Ecto neural progenitor cell (in vitro differentiated cells): ENCODE measurements at regions not wholly inside any gene's neighbourhood (a gene's known extent, or its start where the extent isn't known, plus 50 kb on each side); places are given as distances from the start of the nearest gene placed in this dataset.
A peak's percentile ranks its signal among the peaks of the same experiment; 100 is the strongest.

Experiments used
- DNase-seq: peaks from one replicate; pipeline ENCODE4 v3.0.0-alpha.2; 2018; ENCODE audit warnings: low spot score

DNA sequence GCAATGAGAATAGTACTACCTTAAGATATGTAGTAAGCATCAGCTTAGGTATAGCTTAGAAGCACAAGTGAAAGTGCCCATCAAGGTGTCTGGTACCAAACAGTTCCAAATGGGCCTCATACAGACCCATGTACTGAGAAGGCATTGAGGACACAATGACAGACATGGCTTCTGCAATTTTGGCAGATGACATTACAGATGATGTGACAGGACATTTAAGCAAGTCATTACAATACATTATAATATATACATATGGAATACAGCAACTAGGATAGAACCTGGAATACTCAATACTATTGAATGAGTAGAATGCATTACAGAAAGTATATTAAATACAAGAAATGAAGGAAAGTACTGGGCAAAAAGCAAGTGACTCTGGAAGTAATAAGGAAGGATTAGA lies 256.4 kb downstream of the GXYLT1 start:
- no peak for DNase-seq

DNA sequence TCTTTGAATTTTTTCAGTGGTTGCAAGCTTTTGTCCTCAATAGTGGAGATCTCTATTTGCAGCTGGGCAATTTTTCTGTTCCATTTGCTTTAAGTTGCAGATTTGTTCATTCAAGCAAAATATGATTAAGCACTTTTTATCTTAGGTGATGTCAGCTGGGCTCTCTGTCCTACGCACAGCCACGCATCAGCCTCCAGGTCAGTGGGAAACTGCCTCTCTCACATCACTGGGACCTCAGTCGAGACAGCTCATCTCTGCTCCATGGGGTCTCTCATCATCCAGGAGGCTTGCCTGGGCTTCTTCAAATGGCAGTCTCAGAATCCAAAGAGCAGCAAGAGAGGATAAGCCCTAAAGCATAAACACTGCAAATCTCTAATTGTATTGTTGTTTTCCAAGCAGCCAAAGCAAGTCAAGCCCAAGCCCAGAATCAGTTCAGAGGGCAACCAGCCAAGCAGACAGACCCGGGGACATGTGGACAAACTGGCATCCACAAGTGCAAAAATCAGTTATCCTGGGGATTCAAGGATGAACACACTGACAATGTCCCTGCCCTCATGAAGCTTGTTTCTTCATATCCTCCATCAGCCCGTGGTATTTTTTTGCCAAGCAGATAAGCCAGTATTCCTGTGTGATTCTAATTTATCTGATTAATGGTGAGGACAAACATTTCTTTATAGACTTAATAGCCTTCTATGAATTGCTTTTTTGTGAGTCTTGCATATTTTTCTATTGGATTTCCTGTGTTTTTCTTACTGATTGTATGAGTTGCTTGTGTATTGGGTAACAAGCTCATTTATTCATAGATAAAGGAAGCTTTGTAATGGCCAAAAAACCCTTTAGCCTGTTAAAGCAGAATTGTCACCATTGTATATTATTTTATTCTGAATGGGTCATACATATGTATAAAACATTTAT lies 262.5 kb downstream of the GXYLT1 start:
- no peak for DNase-seq

DNA sequence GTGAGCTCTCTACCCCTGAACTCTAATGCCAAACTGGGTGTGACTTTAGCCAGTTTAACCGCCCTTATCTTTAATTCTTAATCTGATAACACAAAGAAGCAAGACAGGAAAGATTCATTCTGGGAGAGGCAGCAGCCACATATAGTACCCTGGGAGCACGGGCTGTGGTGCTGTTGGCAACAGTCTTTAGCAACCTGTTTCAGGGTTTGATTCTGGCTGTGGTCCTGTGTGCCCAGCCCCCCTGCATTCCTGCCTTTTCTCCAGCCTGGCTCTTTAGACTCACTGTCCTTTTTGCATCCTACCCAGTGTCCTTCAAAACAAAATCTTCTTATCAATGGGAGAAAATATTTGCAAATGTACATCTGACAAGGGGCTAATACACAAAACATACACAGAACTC lies 275.2 kb downstream of the GXYLT1 start:
- DNase-seq: no peak

DNA sequence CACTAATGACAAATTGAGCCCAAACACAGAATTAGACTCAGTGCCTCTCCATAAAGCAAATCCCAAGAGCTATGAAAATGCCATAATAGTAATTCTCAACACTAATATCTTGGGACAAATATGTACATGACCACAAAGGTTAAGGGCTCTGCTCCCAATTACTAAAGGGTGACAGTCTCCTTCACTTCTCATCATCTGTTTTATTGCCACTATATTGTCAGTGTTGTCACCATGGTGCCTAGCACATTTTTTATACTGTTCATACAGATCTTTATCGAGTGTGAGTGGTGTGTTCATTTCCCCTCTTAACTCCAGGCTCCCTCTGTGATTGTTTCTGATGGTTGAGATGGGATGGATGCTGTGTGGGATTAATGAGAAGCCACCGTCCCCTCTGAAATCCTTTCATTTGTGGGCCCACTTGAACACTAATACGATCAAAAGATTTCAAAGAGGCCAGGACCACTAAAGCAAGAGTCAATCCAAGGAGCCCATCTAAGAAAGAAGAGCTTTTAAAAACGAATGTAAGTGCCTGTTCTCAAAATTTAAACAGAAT lies 277.7 kb downstream of the GXYLT1 start:
- no peak for DNase-seq

DNA sequence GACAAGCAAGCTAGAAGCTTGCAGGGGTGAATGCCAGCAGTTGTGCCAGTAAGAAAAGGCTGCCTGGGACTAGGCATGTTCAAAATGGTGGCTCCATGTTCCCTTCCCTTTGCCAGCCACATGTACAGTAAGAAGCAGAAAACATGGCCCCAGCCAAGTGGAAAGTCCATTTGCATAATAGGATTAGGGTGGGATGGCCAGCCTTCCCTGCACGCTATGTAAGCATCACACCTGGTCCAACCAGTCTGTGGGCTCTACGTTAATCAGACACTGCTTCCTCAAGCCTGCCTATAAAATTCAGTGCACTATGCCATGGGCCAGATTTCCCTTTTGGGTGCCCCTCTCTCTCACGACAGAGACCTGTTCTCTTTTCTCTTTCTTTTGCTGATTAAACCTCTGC lies 288.4 kb downstream of the GXYLT1 start:
- DNase-seq: no peak

DNA sequence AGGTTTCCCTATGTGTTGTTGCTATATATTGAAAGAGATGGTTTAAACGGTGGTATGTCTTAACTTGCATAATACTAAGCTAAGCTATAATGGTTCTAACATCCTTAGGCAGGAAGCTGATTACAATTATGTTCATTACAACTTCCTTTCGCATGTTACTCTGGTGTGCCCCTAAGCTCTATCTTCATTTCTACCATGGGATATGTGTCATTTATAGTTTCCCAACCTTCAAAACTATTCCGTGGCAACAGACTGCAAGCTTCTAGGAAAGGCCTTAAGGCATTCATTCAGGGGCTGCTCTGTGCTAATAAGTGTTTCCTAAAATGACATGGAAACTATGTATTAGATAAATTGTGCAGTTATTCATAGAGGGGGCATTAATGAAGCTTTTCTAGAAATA lies 294.6 kb downstream of the GXYLT1 start:
- DNase-seq: no peak

DNA sequence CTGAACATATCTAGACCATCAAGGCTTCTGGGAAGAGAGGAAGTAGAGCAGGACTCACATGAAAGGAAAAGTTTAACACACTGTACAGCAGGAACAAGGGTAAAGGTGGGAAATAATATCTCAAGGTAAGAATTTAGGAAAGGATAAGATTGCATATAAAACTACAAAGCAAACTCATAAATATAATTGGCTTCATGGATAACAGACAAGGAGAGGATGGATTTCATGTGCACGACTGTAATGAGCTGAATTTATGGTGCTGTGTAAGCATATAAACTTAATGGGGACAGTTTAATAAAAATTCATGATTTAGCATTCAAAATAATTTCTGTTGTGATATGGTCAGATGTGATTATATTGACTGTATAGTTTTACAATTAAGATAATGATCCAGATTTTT lies 298.0 kb downstream of the GXYLT1 start:
- DNase-seq: no peak

DNA sequence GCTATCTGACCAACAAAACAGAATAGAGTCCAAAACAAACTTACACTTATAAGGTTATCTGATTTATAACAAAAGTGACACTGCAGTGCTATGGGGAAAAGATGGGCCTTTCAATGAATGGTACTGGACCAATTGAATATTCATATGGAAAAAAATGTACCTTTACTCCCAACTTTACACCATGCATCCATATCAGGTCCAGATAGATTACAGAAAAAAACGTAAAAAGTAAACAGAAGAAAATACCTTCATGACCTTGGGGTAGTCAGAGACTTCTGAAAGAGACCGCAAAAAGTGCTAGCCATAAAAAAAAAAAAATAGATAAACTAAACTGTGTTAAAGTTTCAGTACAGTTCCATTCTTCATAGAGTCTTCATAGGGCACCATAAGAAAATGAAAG lies 308.3 kb downstream of the GXYLT1 start:
- DNase-seq: no peak

DNA sequence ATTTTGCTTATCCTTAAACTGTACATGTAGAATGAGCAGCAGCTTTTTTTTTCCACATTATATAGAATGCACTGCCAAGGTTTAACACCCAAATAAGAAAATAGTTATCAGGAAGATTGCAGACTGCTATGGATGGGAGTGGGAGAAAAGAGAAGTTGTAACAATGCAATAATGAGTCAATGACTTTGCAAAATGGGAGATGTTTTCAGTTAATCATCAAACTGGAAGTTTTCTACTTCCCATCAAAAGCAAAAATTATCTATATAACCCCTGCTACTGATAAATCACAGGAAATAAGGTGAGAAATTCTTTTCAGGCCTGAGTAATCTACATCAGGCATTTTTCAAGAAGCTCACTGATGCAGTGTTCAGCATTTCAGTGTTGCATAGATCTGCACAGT lies 309.1 kb downstream of the GXYLT1 start:
- no peak for DNase-seq

DNA sequence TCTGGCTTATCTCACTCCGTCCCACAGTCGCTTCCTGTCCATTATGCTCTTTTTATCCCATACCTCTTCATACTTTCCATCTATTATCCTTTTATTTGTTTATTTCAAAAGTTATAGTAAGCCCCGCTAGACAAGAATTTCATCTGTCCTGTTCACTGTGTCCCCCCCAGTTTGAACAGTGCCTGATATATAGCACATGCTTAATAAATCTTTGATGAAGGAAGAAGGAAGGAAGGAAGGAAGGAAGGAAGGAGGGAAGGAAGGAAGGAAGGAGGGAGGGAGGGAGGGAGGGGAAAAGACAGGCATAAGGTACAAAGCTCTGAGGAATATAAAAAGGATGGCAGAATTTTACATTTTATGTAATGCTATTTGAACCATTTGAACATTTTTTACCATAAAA lies 324.7 kb downstream of the GXYLT1 start:
- DNase-seq: no peak

DNA sequence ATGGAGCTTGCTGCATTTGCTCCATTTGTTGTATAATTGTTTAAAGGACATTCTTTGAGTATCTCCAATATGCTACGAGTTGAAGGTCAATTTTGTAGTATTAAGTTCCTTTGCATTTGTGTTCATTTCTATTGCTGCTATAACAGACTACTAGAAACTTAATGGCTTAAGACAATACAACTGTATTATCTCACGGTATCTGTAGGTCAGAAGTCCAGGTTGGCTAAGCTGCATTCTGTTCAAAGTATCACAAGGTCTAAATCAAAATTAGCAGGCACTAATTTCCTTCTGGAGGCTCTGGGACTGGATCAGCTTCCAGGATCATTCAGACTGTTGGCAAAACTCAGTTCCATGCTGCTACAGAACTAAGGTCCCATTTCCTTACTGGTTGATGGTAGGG lies 340.6 kb downstream of the GXYLT1 start:
- DNase-seq: no peak

DNA sequence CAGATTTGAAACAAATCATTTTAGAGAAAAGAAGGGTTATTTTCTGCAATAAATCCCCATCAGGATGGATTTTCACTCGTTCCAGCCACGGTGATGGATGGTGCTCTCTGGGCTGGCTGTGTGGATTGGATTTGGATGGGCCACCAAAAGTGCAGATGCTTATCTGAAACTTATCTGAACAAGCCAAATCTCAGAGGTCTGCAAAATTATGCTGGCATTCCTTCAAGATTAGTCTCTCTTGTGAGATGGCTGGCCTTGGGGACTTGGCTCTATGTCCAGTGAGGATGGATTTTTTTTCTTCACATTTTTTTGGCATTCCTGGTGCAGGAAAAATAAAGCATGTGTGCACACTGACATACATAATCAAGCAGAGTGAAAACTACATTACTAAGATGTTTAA lies 341.9 kb downstream of the GXYLT1 start:
- no peak for DNase-seq

DNA sequence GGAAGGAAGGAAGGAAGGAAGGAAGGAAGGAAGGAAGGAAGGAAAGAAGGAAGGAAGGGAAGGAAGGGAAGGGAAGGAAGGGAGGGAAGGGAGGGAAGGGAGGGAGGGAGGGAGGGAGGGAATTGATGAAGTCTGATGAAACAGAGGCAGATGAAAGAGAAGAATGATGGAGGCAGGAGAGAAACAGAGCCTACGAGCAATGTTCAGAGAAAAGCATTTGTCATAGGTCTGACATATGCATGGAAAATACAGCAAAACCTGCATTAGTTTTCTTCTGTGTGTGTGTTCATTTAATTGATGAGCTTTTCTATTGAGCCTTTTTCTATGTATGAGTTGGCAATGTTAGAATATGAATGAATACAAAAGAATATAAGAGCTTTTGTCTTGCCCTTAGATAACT lies 343.4 kb downstream of the GXYLT1 start:
- DNase-seq: no peak

DNA sequence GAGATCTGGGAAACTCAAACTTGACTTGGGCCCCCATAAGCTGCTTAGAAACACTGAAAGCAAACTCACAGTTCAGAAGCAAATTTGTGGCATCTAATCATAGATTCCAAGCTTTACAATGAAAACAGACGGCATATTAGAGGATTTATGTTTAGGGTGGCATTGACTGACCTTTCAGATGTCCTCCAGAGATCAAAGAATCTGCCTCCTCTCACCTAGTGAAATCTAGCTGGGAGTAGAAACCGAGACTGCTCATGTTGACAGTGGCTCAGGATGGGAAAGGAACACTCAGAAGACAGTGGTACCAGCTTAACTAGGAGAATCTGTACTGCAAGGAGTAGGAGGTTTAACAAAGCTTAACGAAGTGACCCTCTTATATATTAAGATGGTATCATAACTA lies 345.0 kb downstream of the GXYLT1 start:
- DNase-seq: no peak

DNA sequence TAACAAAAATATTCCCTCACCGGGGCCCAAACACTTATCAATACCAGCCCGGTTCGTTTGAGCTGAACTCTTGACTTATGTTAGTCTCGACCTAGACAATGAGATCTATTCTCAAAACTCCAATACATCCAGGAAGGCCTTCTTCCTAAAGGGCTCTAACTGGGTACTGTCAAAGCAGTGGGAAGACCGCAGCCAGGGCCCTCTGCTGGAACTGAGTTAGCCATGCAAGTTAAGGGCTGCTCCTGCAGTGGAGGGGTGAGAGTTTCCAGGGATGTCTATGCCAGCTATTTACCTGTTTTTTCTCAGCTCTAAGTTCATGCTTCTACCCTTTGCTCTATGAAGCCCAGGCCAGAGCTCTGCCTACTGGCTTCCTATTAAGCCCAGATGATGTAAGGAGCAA lies 348.8 kb downstream of the GXYLT1 start:
- DNase-seq: peak; percentile 69

DNA sequence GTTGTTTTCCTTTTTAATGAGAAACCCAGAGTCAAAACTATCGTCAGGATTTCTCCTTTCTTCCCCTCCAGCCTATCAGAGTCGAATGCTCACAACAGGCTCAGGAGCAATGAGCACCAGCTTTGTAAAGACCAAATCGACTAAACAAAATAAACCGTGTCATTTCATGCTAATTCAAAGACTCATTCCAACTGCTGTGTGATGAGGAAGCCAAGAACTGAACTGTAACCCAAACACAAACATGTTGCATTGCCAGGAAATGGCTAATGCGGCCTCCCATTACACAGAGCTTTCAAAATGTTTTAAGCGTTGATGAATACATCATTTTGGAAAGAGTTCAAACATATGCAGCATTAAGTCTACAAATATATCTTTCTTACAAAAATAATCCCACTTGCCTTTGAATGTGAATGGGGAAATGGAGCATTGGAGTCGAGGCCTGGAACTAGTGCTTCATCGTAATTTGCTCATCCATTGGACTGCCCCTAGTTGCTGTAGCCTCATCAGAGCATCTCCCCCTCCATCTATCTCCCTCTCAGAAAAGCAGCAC lies 349.5 kb downstream of the GXYLT1 start:
- DNase-seq: no peak

DNA sequence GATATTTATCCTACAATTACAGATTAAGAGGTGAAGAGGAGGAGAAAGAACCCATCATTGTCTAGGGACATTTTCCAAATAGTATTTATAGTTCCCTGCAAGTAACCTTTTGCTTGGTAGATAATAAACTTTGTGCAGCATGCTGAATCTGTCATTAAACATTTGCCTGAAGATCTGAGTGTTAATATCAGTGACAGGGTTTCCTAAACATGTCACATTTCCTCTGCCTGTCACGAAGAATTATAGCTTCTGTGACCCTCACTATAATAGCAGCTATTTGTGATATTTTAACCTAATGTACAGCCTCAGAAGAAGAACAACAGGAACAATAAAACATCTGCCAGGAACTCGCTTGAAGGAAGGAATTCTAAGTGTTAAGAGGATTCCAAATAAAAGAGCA lies 350.3 kb downstream of the GXYLT1 start:
- DNase-seq: no peak

DNA sequence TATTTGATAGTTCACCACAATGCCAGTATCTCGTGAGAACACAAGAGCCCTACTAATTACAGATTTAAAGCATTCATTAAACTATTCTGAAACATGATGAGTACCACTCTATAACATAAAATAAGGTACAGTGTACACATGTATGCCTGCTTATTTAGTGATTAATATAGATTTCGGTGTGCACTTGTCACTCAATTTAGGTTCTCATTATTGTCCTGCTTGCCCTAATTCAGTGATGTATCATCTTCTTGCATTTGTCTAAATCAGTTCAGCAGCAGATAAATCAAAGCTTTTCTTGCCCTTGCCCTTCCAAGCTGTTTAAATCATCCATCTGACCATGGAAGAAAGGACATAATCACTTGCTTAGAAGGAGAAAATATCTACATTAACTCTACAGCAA lies 359.7 kb downstream of the GXYLT1 start:
- no peak for DNase-seq

DNA sequence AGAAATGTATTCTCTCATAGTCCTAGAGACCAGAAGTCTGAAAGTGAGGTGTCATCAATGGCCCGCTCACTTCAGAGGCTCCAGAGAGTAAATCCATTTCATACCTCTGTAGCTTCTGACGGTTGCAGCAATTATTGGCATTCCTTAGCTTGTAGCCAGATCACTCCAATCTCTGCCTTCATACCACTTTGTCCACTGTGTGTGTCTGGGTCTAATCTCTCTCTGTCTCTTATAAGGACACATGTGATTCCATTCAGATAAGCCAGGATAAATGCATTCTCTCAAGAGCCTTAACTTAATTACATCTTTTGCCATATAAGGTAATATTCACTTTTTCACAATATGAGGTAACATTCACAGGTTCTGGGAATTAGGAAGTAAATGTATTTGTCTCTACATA lies 365.7 kb downstream of the GXYLT1 start:
- DNase-seq: no peak

DNA sequence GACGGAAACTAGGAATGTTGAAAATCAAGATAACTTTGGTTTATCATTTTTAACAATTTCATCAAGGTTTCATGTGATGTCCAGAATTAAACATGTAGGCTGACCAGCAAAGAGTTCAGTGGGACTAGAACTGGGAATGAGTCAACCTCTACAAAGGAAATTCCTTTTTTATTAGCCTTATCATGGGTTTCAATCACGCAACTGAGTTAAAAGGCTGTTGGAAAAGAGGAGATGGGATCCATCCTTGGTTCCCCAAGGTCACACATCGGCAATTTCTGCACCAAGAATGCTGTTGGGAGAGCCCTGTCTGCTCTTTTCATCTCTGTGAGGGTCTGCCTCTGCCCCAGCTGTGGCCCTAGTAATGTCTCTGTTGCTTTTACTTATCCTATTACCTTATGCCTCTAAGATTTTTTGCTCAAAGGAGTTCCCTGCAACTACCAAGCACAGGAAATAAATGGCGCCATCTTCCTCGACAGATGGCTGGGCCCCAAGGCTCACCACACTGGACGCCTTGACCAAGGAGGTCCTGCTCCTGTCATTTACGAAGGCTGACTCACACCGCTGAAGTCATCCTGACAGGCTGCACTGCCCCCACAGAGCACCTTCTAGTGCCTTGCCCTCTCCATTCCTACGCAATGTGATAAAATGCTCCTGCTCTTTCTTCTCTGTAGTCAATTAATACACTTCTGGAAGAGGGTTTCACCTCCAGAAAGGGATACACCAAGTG lies 367.4 kb downstream of the GXYLT1 start:
- DNase-seq: no peak

DNA sequence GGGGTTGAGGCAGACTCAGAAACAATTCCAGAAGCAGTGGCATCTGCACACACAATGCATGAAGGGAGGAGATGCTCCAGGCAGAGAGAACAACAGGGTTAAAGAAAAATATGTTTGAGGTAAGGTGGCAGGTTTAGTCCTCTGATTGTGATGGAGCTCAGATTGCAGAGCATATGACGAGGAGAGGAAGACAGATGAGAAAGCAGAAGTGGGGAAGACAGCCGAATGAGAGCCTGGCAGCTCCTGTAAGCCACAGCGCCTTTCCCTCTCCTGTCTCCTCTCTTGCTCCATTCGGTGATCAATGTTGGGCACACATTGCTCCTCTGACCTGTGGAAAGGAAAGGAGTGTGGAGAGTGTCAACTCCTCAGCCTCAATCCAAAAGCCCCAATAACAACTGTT lies 372.2 kb downstream of the GXYLT1 start:
- no peak for DNase-seq

DNA sequence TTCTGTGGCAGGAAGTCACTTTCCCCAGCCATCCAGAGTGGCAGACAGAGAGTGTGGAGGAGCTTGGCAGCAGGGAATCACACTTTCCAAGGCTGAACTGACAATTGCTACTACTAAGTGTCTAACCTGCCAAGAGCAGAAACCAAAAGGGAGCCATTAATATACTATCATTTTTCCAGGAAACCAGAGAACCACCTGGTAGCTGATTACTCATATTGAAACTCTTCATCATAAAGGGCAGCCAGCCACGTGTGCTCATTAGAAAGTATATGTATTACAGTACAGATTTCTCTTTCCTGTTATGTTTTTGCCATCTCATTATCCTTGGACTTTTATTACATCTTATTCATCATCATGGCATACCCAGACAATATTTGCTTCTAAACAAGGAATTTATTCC lies 374.9 kb downstream of the GXYLT1 start:
- no peak for DNase-seq

DNA sequence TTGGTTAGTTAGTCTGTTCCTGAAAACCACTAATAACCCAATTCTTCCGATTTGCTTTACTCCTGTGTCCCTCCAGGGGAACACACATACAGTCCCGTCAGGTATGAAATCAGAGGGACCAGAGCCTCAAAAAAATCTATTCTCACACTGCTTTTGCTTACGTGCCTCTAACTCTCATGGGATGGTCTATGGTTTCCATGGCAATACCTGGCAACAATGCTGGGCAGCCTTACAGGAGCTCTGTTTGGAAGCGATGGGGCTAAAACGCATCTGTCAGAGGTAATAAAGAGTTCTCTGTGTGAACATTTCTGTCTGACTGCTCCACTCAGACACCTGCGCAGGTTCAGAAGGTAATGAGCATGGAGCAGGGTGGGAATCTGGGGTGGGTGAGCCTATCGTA lies 376.2 kb downstream of the GXYLT1 start:
- no peak for DNase-seq
